AG04450 (cell line): ENCODE measurements at regions not wholly inside any gene's neighbourhood (a gene's known extent, or its start where the extent isn't known, plus 50 kb on each side); places are given as distances from the start of the nearest gene placed in this dataset.

ENCODE experiments used
- CTCF ChIA-PET: fragments of 300-600, 350-600 bp; formaldehyde crosslinking; extraction: SDS; loops from one replicate; lab custom pipeline; 2022; ENCODE audit warnings: antibody characterized with exemption, inconsistent platforms; lab: Charles Lee
- POLR2A ChIA-PET: fragments of 350-600 bp; formaldehyde crosslinking; extraction: SDS; loops from one replicate; lab custom pipeline; 2021; ENCODE audit warnings: antibody characterized with exemption, inconsistent platforms; lab: Yijun Ruan, JAX
- DNase-seq: peaks from one replicate; pipeline ENCODE4 v3.0.0-alpha.2; 2011; ENCODE audit warnings: low read depth, low spot score
- H3K27ac ChIP-seq: one replicate; pipeline ENCODE4 v1.5.1; 2012; ENCODE audit warnings: low read depth, low read length, control low read depth
- H3K27me3 ChIP-seq: one replicate; pipeline ENCODE4 v1.6.0; 2012; ENCODE audit warnings: low read length; ENCODE audit not compliant: control insufficient read depth, insufficient read depth
- H3K4me3 ChIP-seq: 2 replicates; pipeline ENCODE4 v1.5.1; 2011; ENCODE audit warnings: mild to moderate bottlenecking, low read depth, low read length, control low read depth
- H3K9me3 ChIP-seq: 2 replicates; pipeline ENCODE4 v1.5.1; 2012; ENCODE audit warnings: low read length; ENCODE audit not compliant: control insufficient read depth, insufficient read depth
- CTCF ChIP-seq: IDR thresholded peaks from 2 replicates; pipeline ENCODE4 v1.5.1; 2011; ENCODE audit warnings: low read depth, low read length, control low read depth, inconsistent platforms

GRCh38 chr6:19669206-19669605 lies 168.0 kb upstream of the ID4 start:
- Histone ChIP-seq H3K27ac (no peak overlapping the region), H3K4me3 (no peak overlapping the region), H3K27me3 (no peaks in the 10 kb centered on the region), H3K9me3 (no peaks in the 10 kb centered on the region)
- POLR2A ChIA-PET, result no interaction called here
- no peak for DNase-seq
- CTCF ChIA-PET, result no interaction called here
- TF ChIP-seq CTCF, result no peak

GRCh38 chr6:19682859-19683258 lies 154.3 kb upstream of the ID4 start:
- no peak for DNase-seq
- Histone ChIP-seq H3K27me3 (no peaks in the 10 kb centered on the region), H3K4me3 (no peak overlapping the region), H3K27ac (no peak overlapping the region), H3K9me3 (no peaks in the 10 kb centered on the region)
- TF ChIP-seq CTCF, result no peak
- ChIA-PET POLR2A (no interaction called here), CTCF (interaction anchor here (1.0 kb wide), 1 partner anchor 9 kb away, joined by 3 read pairs; no protein-coding TSS in a partner anchor)

GRCh38 chr6:19690325-19691075 lies 146.7 kb upstream of the ID4 start:
- Histone ChIP-seq H3K9me3 (no peaks in the 10 kb centered on the region), H3K4me3 (no peak overlapping the region), H3K27me3 (peaks cover 28% of the 10 kb centered on the region), H3K27ac (no peak overlapping the region)
- CTCF ChIA-PET, result interaction anchor here (0.8 kb wide), 1 partner anchor 161 kb away, joined by 3 read pairs; no protein-coding TSS in a partner anchor
- TF ChIP-seq CTCF, result no peak
- POLR2A ChIA-PET, result no interaction called here
- DNase-seq, result no peak

GRCh38 chr6:19691465-19692167 lies 145.6 kb upstream of the ID4 start:
- Histone ChIP-seq H3K4me3 (peak overlapping the region; percentile 52), H3K27me3 (peaks cover 28% of the 10 kb centered on the region), H3K27ac (no peak overlapping the region), H3K9me3 (no peaks in the 10 kb centered on the region)
- TF ChIP-seq CTCF, result no peak
- no peak for DNase-seq
- POLR2A ChIA-PET, result no interaction called here
- CTCF ChIA-PET, result interaction anchor here (1.1 to 1.2 kb wide), 2 partner anchors 8 to 121 kb away, joined by 3 read pairs; no protein-coding TSS in a partner anchor
